ENCODE measurements at regions not wholly inside any gene's neighbourhood (a gene's known extent, or its start where the extent isn't known, plus 50 kb on each side); places are given as distances from the start of the nearest gene placed in this dataset.

DNA sequence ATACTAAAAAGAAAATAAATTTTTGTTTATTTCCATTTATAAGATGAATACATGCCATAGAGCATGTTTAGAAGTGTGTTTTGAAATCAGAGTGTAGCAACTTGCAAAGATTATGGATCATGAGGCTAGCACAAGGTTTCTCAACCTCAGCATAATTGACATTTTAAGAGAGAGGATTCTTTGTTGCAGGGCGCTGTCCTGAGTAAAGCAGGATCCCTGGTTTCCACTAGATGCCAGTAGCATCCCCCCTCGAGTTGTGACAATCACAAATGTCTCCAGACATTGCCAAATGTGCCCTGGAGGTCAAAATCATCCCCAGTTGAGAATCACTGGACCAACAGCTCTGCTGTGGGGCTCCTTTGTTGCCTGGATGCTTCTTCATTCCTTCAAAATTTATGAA, 128.5 kb upstream of the RBMS3 start:
- TF ChIP-seq CTCF (IDR thresholded peaks at IDR 0.05 in 4 of 5, conservative IDR thresholded peaks at IDR 0.05 in 1 of 5) (no peak), POLR2A (IDR thresholded peaks at IDR 0.05) (no peak)

All from gastrocnemius medialis (tissue), 4 donors.